ENCODE measurements at regions not wholly inside any gene's neighbourhood (a gene's known extent, or its start where the extent isn't known, plus 50 kb on each side); places are given as distances from the start of the nearest gene placed in this dataset.
"Not testable (repeated sequence)": the region's sequence is repeated elsewhere in the genome, so short reads cannot be mapped to it uniquely, and the experiment has no call there.

GRCh38 chr11:134591338-134591737, 179.3 kb upstream of the B3GAT1 start:
- H3K4me1 Mint-ChIP-seq: no peaks in the 10 kb centered on the region
- H3K27me3 Mint-ChIP-seq: peaks cover 13% of the 10 kb centered on the region
- H3K27ac Mint-ChIP-seq: no peak overlapping the region
- no peak overlapping the region for H3K4me3 Mint-ChIP-seq
- H3K9me3 Mint-ChIP-seq: no peaks in the 10 kb centered on the region
- H3K36me3 Mint-ChIP-seq (ENCODE audit: low read depth): no peaks in the 10 kb centered on the region
- DNase-seq (no peak), ATAC-seq (no peak)

GRCh38 chr11:134589129-134589528, 177.1 kb upstream of the B3GAT1 start:
- ATAC-seq: no peak
- no peak for DNase-seq
- Mint-ChIP-seq H3K27ac (no peak overlapping the region), H3K36me3 (ENCODE audit: low read depth) (no peaks in the 10 kb centered on the region), H3K4me3 (no peak overlapping the region), H3K4me1 (no peaks in the 10 kb centered on the region), H3K9me3 (no peaks in the 10 kb centered on the region), H3K27me3 (peaks cover 13% of the 10 kb centered on the region)

GRCh38 chr11:134588460-134589110, 176.5 kb upstream of the B3GAT1 start:
- not testable (repeated sequence) for DNase-seq

DNA sequence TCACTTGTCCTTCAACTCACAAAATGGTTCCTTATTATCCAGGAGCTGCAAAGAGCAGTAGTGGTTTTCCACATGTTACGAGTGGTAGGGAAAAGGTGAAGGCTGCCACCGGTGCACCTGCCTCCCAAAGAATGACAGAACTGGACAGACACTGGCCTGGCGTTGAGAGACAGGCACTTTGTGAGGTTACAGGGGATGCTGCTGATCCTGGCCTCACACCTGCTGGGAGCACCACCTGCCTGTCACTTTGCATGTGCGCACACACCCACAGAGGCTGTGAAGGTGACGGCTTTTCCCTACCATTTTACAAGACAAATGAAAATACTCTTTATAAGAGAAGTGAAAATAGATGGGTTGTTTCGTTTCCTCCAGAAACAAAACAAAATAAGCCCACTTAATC, 175.3 kb upstream of the B3GAT1 start:
- ATAC-seq (no peak), DNase-seq (no peak)
- no peak overlapping the region for H3K4me3 Mint-ChIP-seq
- no peaks in the 10 kb centered on the region for H3K36me3 Mint-ChIP-seq (ENCODE audit: low read depth)
- H3K4me1 Mint-ChIP-seq: peaks cover 14% of the 10 kb centered on the region
- H3K9me3 Mint-ChIP-seq: no peaks in the 10 kb centered on the region
- no peak overlapping the region for H3K27ac Mint-ChIP-seq
- H3K27me3 Mint-ChIP-seq: peaks cover 21% of the 10 kb centered on the region

More at GRCh38 chr11:134588460-134589110, 176.5 kb upstream of the B3GAT1 start:
- H3K27me3 Mint-ChIP-seq: peaks cover 16% of the 10 kb centered on the region
- H3K9me3 Mint-ChIP-seq; H3K36me3 Mint-ChIP-seq (ENCODE audit: low read depth); ATAC-seq; H3K4me3 Mint-ChIP-seq; H3K27ac Mint-ChIP-seq; H3K4me1 Mint-ChIP-seq: not testable (repeated sequence)

DNA sequence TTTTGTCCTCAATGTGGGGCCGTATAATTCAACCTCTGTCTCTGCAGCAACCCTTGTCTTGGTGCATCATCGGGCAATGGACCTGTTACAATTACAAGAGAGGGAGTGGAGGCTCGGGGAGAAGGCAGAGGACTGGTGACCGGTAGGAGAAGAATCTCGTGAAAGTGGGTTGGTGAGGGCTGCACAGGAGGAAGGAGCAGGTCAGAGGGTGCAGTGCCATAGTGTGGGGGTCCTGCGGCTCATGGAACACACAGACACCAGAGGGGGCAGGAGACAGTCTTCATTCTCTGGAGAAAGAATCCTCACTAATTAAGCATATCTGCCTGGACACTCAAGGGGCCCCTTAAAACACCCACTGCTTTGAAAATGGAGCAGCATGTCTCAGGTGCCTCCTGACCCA, 174.7 kb upstream of the B3GAT1 start:
- Mint-ChIP-seq H3K27ac (no peak overlapping the region), H3K27me3 (peaks cover 21% of the 10 kb centered on the region), H3K4me3 (no peak overlapping the region), H3K36me3 (ENCODE audit: low read depth) (no peaks in the 10 kb centered on the region), H3K9me3 (no peaks in the 10 kb centered on the region), H3K4me1 (peaks cover 14% of the 10 kb centered on the region)
- no peak for ATAC-seq
- DNase-seq: no peak

DNA sequence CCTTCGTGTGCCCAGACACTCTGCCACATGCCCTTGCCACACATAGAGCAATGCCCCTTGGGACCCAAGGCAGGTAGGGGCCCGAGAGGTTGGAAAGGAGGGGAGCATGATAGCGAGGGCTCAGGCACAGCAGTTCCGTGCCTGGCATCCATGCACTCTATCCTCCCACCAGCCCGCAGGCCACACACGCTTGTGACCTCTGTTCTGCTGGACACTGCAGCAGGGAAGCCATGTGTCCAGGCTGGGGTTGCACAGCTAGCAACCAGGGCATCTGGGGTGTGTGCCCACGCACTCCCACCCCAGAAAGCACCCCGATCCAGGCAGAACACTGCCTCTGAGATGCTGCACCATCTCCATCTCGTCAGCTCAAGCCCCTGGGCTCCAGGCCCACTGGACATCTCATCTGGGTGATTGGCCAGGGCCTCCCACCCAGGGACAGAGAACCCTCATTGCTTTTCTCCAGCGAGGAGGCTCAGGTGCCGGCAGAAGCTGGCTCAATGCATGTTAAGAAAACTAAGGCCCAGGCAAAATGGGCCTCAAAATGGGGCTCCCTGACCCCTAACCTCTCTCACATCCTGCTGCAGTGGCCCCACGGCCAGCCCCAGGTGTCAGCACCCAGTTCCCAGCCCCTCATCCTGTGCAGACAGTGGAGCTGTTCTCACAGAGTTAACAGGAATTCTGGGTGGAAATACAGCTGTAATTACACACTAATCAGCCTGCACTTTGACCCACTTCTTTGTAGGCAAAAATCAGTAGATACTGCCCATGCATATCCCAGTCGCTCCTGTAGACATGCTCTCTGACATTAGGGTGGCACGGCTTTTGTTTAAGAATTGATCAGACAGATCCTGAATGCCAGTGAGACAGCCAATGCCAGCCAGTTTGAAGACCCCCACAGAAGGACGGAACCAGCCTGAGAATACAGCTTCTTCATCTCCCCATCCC, 173.9 kb upstream of the B3GAT1 start:
- no peak for ATAC-seq
- no peaks in the 10 kb centered on the region for H3K36me3 Mint-ChIP-seq (ENCODE audit: low read depth)
- peaks cover 14% of the 10 kb centered on the region for H3K4me1 Mint-ChIP-seq
- DNase-seq: no peak
- no peak overlapping the region for H3K27ac Mint-ChIP-seq
- H3K9me3 Mint-ChIP-seq: no peaks in the 10 kb centered on the region
- H3K27me3 Mint-ChIP-seq: peaks cover 22% of the 10 kb centered on the region
- no peak overlapping the region for H3K4me3 Mint-ChIP-seq

GRCh38 chr11:134584706-134585445, 172.8 kb upstream of the B3GAT1 start:
- peaks cover 14% of the 10 kb centered on the region for H3K4me1 Mint-ChIP-seq
- H3K4me3 Mint-ChIP-seq: no peak overlapping the region
- H3K9me3 Mint-ChIP-seq: no peaks in the 10 kb centered on the region
- no peaks in the 10 kb centered on the region for H3K36me3 Mint-ChIP-seq (ENCODE audit: low read depth)
- ATAC-seq: no peak
- DNase-seq: no peak
- H3K27ac Mint-ChIP-seq: no peak overlapping the region
- H3K27me3 Mint-ChIP-seq: peaks cover 21% of the 10 kb centered on the region

DNA sequence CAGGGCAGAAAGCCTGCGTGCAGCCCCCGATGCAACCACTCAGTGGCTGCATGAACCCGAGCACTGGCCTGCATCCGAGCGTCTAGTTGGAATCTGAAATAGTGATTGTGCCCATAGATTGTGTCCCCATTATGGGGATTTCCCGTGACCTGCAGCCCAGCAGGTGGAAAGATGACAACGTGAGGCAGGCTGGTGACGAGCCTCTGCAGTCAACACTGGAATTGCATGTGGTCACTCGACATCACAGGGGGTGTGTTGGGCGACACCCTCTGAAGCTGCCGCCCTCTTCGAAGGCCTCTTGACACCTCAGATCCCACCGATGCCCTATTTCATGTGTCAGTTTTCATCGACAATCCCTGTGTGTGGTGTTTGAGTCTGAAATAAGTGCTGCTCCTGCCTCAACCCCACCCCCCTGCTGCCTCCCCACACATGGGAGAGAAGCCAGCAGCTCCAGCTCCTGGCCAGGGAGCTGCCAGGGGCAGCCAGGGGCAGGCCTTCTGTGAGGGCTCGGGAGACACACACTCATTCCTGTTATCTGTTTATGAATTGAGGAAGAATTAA, 172.0 kb upstream of the B3GAT1 start:
- H3K27me3 Mint-ChIP-seq: peaks cover 20% of the 10 kb centered on the region
- H3K4me1 Mint-ChIP-seq: peaks cover 14% of the 10 kb centered on the region
- H3K36me3 Mint-ChIP-seq (ENCODE audit: low read depth): no peaks in the 10 kb centered on the region
- no peaks in the 10 kb centered on the region for H3K9me3 Mint-ChIP-seq
- ATAC-seq (no peak), DNase-seq (no peak)
- no peak overlapping the region for H3K27ac Mint-ChIP-seq
- H3K4me3 Mint-ChIP-seq: no peak overlapping the region

DNA sequence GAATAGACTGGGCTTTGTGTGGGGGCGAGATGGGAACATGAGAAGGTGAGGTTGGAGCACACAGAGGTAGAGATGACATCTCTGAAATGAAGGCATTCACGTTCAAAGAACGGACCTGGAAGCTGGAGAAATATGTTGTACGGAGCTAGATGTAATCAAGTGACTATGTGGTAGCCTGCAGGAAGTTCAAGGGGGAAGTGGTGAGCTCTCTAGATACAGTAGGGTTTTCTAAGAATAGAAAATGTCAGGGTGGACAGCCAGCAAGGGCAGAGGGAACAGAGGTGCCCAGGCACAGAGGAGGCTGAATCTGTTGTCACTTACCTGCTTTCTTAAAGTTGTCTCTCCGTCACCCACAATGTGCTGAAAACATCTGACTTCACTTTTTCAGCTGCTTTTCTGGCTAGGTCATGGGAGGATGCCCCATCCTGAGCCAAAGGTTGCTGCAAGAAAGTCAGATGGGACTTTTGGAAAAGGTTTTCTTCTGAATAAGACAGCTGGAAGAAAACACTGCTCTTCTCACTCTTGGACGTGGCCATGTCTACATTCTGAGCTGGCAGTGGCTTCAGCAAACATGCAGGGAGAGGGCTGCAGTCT, 171.5 kb upstream of the B3GAT1 start:
- Mint-ChIP-seq H3K9me3 (no peaks in the 10 kb centered on the region), H3K36me3 (ENCODE audit: low read depth) (no peaks in the 10 kb centered on the region), H3K27ac (no peak overlapping the region), H3K4me1 (peaks cover 14% of the 10 kb centered on the region), H3K4me3 (no peak overlapping the region), H3K27me3 (peaks cover 20% of the 10 kb centered on the region)
- ATAC-seq: no peak
- no peak for DNase-seq

DNA sequence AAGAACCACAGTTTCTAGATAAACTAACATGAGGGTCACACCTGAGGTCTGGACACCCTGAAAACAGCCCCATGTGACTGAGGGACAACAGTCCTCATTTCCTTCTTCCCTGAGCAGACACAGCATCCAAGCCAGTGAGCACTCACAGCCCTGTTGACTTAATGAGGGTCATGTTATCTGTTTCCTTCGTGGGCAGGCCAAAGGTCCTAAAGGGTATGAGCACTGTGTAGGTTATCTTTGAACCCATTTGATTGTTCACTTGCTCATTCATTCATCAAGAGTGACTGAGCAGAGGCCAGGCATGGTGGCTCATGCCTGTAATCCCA, 170.7 kb upstream of the B3GAT1 start:
- Mint-ChIP-seq H3K36me3 (ENCODE audit: low read depth) (no peaks in the 10 kb centered on the region), H3K27me3 (peaks cover 20% of the 10 kb centered on the region), H3K9me3 (no peaks in the 10 kb centered on the region), H3K4me1 (peaks cover 14% of the 10 kb centered on the region), H3K27ac (no peak overlapping the region), H3K4me3 (no peak overlapping the region)
- DNase-seq (no peak), ATAC-seq (no peak)

DNA sequence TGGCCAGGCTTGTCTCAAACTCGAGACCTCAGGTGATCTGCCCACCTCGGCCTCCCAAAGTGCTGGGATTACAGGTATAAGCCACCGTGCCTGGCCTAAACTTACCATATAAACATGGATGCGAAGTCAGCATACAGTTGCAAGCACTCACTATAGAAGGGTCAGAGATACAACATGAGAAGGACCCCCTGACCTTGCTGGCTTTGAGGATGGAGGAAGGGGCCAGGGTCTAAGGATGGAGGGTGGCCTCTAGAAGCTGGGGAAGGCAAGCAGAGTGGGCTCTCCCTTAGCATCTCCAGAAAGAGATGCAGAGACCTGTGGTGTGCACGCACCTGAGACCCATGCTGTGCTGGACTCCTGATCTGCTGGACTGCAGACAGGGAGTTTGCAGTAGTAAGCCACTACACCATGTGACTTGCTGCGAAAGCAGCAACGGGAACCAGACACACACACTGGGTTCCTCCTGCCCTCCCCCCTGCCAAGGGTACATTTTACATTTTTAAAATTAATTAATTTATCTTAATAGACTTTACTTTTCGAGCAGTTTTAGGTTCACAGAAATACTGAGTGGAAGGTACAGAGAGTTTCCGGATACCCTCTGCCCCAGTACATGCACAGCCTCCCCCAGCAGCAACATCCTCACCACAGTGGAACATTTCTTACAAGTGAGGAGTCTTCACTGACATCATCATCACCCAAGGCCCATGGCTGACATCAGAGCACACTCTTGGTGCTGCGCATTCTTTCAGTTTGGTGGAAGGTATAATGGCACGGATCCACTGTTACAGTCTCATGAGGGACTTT, 170.1 kb upstream of the B3GAT1 start:
- no peak for DNase-seq
- peaks cover 14% of the 10 kb centered on the region for H3K4me1 Mint-ChIP-seq
- peaks cover 20% of the 10 kb centered on the region for H3K27me3 Mint-ChIP-seq
- no peak overlapping the region for H3K4me3 Mint-ChIP-seq
- ATAC-seq: no peak
- H3K27ac Mint-ChIP-seq: no peak overlapping the region
- no peaks in the 10 kb centered on the region for H3K9me3 Mint-ChIP-seq
- no peaks in the 10 kb centered on the region for H3K36me3 Mint-ChIP-seq (ENCODE audit: low read depth)

GRCh38 chr11:134581121-134581626, 169.1 kb upstream of the B3GAT1 start:
- Mint-ChIP-seq H3K4me3 (no peak overlapping the region), H3K4me1 (peaks cover 14% of the 10 kb centered on the region), H3K9me3 (no peaks in the 10 kb centered on the region), H3K27ac (no peak overlapping the region), H3K27me3 (peaks cover 16% of the 10 kb centered on the region), H3K36me3 (ENCODE audit: low read depth) (no peaks in the 10 kb centered on the region)
- ATAC-seq (no peak), DNase-seq (no peak)

- ATAC-seq (no peak), DNase-seq (no peak)
- H3K27ac Mint-ChIP-seq: no peak overlapping the region
- H3K9me3 Mint-ChIP-seq: no peaks in the 10 kb centered on the region
- peaks cover 14% of the 10 kb centered on the region for H3K4me1 Mint-ChIP-seq
- peaks cover 16% of the 10 kb centered on the region for H3K27me3 Mint-ChIP-seq
- H3K36me3 Mint-ChIP-seq (ENCODE audit: low read depth): no peaks in the 10 kb centered on the region
- no peak overlapping the region for H3K4me3 Mint-ChIP-seq
These were observed 168.6 kb upstream of the B3GAT1 start for GRCh38 chr11:134580610-134580975.

All from activated naive CD8-positive, alpha-beta T cell treated with anti-CD3 and anti-CD28 coated beads, Interleukin-2, amount 50 U/mL, for 24 hours (primary cell).